Embryonic facial prominence (tissue), 1 donor: ENCODE measurements at regions not wholly inside any gene's neighbourhood (a gene's known extent, or its start where the extent isn't known, plus 50 kb on each side); places are given as distances from the start of the nearest gene placed in this dataset.

Experiments
- DNase-seq: peaks from one replicate; pipeline ENCODE4 v3.0.0-alpha.2; 2016; ENCODE audit errors: extremely low spot score

DNA sequence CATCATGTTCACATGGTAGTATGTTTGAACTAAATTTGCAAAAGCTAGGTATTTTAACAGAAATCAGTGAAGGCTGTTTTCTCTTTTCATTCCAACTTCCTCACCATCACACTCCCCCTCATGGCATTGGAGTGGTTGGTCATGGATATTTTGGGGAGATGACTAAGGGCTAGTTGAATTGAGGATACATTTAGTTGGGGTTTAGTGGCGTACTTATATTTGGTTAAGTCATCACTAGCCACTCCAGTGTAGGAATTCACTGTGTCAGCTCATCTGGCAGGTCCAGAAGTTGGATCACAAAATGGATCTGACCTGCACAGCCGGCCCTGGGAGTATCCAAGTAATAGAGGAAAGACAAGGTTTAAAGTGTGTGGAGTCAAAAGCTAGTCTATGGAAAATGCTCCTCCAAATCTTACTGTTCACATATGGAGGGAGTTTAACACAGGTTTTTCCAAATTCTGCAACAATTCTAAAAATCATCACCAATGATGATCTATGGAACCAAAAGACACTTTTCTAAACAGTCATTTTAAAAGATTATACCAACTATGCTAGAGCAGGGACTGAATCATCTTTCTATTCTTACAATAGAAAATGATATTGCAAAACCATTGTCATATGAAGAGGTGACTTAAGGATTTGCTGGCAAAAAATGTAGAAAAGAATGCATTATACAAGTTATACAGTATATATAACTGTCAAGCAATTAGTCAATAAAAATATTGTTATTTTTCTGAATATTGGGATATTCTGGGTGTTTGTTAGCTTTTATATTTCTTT is 247.8 kb upstream of the PEX5L start:
- no peak for DNase-seq

DNA sequence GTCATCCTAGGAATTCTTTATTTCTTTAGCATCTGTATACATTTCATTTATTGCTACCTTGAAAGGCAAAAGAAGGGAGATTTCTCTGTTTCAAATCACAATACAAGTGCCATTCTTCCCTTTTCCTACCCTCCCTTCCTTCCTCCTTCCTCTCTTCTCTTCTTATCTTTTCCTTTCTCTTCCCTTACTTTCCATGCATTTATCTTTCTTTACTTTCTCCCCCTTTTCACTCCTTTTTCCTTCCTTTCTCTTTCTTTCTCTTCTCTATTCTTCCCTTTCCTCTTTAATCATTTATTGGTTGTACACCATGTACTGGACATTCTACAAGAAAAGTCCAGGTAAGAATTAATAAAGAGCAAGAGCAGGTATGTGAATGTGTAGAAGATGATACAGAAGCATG is 251.0 kb upstream of the PEX5L start:
- no peak for DNase-seq

- no peak for DNase-seq
Observed at GRCh38 chr3:180288816-180289215, 252.1 kb upstream of the PEX5L start.

DNA sequence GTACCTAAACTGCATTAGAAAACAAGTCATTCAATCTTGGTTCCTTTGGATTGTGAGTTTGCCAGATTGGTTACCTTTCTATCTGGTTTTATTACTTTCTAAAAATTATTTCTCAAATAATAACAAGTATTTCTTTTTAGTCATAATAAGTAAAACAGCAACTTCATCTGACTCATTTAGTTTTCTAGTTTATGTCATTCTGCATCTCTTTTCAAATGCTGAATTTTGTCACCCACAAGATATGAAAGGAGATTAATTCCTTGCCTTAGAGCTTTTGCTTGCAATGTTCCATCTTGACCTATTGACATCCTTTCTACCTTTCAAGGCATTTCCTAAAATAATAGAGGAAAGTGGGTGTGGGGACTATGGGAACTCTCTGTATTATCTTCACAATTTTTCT is 253.6 kb upstream of the PEX5L start:
- no peak for DNase-seq

GRCh38 chr3:180294282-180295027 is 257.7 kb upstream of the PEX5L start:
- no peak for DNase-seq

- no peak for DNase-seq
Observed at GRCh38 chr3:180295811-180296210, 259.1 kb upstream of the PEX5L start.

DNA sequence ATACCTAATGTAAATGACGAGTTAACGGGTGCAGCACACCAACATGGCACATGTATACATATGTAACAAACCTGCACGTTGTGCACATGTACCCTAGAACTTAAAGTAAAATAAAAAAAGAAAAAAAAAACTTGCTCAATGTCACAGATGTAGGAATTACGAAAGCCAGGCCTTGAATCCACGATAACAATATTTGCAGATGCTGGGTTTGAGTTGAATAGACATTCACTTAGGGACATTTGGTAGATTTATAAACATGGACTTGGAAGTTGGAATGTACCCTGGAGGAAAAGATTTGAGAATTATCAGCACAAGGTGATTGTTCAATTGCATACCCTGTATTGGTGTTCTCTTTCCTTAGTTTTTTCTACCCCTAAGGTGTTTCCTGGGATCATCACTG is 260.2 kb upstream of the PEX5L start:
- no peak for DNase-seq

- no peak for DNase-seq
Observed at GRCh38 chr3:180306155-180306554, 269.4 kb upstream of the PEX5L start.

GRCh38 chr3:180306691-180307090 is 270.0 kb upstream of the PEX5L start:
- DNase-seq = no peak

- no peak for DNase-seq
Observed at GRCh38 chr3:180311242-180311641, 274.5 kb upstream of the PEX5L start.

GRCh38 chr3:180316321-180316720 is 279.6 kb upstream of the PEX5L start:
- no peak for DNase-seq

- no peak for DNase-seq
Observed at GRCh38 chr3:180319461-180319860, 282.5 kb upstream of the TTC14 start.

DNA sequence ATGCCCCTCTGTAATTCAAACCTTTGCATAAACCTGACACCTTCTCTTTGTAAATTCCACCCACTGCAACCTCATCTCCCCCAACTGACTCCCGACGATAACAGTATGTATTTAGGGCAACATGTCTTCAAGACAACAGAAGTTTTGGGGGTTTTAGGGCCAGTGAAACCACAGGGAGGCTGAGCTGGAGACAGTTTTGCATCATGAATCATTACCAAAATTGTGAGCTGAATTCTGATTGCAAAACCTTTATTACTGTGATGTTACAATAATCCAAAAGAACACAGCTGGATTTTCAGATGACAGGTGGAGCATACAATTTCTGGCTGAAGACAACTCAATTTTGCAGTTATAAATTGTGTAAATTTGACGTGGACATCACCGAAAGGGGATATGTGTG is 281.3 kb upstream of the TTC14 start:
- DNase-seq = no peak

- DNase-seq = no peak
Observed at GRCh38 chr3:180321534-180321933, 280.4 kb upstream of the TTC14 start.

GRCh38 chr3:180322829-180323228 is 279.1 kb upstream of the TTC14 start:
- DNase-seq = no peak

DNA sequence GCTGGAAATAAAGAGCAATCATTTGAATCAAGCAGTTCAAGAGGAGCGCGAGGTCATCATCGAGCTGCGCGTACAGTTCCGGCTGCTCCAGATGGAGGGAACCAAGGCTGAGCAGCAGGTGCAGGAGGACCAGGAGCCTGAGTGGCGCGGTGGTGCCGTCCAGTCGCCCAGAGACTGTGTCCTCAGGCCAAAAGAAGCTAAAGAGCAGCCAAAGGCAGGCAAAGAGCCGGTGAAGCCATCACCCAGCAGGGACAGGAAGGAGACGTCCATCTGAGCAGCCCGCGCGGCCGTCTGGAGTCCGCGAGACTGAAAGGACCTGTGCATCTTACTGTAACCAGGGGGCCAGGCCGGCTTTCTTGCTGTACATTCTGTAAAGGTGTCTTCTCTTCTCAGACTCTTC is 277.2 kb upstream of the TTC14 start:
- DNase-seq = no peak

DNA sequence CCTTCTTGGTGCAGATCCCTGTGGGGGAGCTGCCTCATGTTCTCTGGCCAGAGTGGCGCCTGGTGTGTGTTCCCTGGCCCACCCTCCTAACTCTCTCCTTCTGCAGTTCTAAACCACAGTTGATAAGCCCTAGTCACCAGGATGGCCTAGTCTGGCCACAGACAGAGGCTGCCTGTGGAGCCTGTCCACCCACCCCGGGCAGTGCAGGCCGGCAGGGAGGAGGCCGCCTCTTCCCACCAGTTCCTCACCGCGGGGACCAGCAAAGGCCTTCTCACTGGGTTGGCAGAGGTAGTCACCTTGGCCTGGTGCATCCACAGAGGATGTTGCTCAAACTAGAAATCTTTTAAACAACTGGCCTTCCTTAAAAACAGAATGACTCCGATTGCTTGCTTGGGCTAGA is 276.4 kb upstream of the TTC14 start:
- no peak for DNase-seq

- no peak for DNase-seq
Observed at GRCh38 chr3:180325958-180326357, 276.0 kb upstream of the TTC14 start.

GRCh38 chr3:180329187-180329586 is 272.8 kb upstream of the TTC14 start:
- DNase-seq = no peak

DNA sequence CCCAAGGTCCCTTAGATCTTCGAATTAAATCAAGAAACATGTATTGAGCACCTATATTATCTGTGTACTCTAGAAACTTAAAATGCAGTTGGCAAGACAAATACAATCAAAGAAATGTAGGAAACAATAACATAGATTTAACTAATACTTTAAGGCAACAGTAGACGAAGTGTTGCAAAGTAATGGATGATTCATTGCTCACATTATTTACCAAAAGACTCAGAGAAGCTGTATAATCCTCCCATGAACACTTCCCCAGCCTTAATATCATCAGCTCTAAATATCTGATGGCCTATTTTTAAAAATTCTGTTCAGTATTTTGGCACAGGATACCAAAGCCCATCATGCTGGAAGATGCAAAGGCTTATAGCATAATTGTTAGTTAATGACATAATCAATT is 272.1 kb upstream of the TTC14 start:
- DNase-seq = no peak

DNA sequence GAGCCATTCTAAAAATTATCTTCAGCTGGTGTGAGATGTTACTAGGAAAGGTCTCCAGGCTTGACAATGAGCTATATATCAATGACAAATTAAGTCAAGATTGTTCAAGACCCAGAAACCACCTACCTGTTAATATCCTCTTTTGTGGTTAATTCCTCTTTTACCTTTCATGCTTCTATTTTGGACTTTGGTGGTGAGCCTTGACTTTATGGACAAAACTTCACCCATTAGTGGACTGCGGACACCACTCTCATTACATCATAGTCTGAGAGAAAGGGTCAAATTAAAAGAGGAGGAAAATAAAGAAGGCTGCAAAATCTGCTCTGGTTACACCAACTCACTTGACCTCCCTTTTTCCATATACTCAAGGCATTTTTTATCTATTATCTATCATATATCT is 271.5 kb upstream of the TTC14 start:
- no peak for DNase-seq

- DNase-seq = no peak
Observed at GRCh38 chr3:180332608-180333007, 269.4 kb upstream of the TTC14 start.

- no peak for DNase-seq
Observed at GRCh38 chr3:180335050-180335449, 266.9 kb upstream of the TTC14 start.
